Endodermal cell (in vitro differentiated cells): ENCODE measurements at regions not wholly inside any gene's neighbourhood (a gene's known extent, or its start where the extent isn't known, plus 50 kb on each side); places are given as distances from the start of the nearest gene placed in this dataset.

ENCODE experiments used
- DNase-seq: peaks from one replicate; pipeline ENCODE4 v3.0.0-alpha.2; 2017
- H3K27ac ChIP-seq: 2 replicates; pipeline ENCODE4 v1.5.1; 2013; ENCODE audit warnings: mild to moderate bottlenecking, low read depth, low read length, moderate library complexity
- H3K27me3 ChIP-seq: 2 replicates; pipeline ENCODE4 v1.6.1; 2013; ENCODE audit warnings: mild to moderate bottlenecking, low read length, moderate library complexity; ENCODE audit not compliant: insufficient read depth, control insufficient read depth, poor library complexity, severe bottlenecking
- H3K36me3 ChIP-seq: 2 replicates; pipeline ENCODE4 v1.7.0; 2013; ENCODE audit warnings: mild to moderate bottlenecking, low read length, moderate library complexity; ENCODE audit not compliant: control insufficient read depth, insufficient read depth
- H3K4me1 ChIP-seq: one replicate; pipeline ENCODE4 v1.7.0; 2013; ENCODE audit warnings: low read length; ENCODE audit not compliant: control insufficient read depth, insufficient read depth
- H3K4me3 ChIP-seq: 2 replicates; pipeline ENCODE4 v1.5.1; 2013; ENCODE audit warnings: mild to moderate bottlenecking, low read length, moderate library complexity
- H3K9ac ChIP-seq: 2 replicates; pipeline ENCODE4 v1.6.1; 2013; ENCODE audit warnings: mild to moderate bottlenecking, low read length, moderate library complexity; ENCODE audit not compliant: poor library complexity, severe bottlenecking; ENCODE audit errors: extremely low read depth
- H3K9me3 ChIP-seq: 2 replicates; pipeline ENCODE4 v1.6.1; 2013; ENCODE audit warnings: mild to moderate bottlenecking, low read length, moderate library complexity; ENCODE audit not compliant: control insufficient read depth
- H3K27ac Mint-ChIP-seq: 2 replicates; pipeline ENCODE4 v1.8.0; 2020; ENCODE audit warnings: mixed read lengths
- H3K27me3 Mint-ChIP-seq: 2 replicates; pipeline ENCODE4 v1.8.0; 2021; ENCODE audit warnings: mild to moderate bottlenecking, mixed read lengths; ENCODE audit not compliant: insufficient read depth
- H3K36me3 Mint-ChIP-seq: 2 replicates; pipeline ENCODE4 v1.8.0; 2020; ENCODE audit warnings: low read depth, mixed read lengths
- H3K4me1 Mint-ChIP-seq: 2 replicates; pipeline ENCODE4 v1.8.0; 2020; ENCODE audit warnings: mixed read lengths
- H3K4me3 Mint-ChIP-seq: 2 replicates; pipeline ENCODE4 v1.8.0; 2020; ENCODE audit warnings: mild to moderate bottlenecking, moderate library complexity, mixed read lengths
- H3K9me3 Mint-ChIP-seq: 2 replicates; pipeline ENCODE4 v1.8.0; 2020; ENCODE audit warnings: mild to moderate bottlenecking, mixed read lengths
- WGBS, 2 experiments: methylation state at CpG; one replicate each; pipeline versions ENCODE4 v1.1.5 to v1.1.7; 2013; ENCODE audit warnings: missing lambda C conversion rate in 2 of 2, mixed read lengths in 1 of 2; ENCODE audit not compliant: insufficient coverage in 1 of 2, insufficient read length in 1 of 2; 5-methylcytosine and 5-hydroxymethylcytosine counted together
- TF ChIP-seq, protein P1 (sequence below): fragments of 200-600 bp; sonication (generic); conservative IDR thresholded peaks from 2 replicates; pipeline ENCODE4 v1.5.0; 2021; ENCODE audit warnings: antibody characterized with exemption, mild to moderate bottlenecking

DNA sequence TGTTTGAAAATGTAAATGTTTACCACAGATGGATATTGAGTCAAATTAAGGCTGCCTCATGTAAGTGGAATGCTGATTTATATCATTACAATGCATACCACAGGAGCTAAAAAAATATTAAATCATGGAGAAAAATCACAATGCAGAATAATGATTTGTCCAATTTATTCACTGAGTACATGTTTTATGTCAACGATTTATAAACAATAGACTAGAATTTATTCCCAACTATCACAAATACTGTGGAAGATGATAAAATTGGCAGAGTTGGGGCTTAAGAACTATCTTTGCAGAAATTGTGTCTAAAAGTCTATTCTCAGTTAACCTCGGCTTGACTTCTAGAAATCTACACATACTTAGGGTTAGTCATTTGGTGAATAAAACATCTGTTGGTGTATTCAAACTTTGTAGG lies 472.1 kb upstream of the MARCKS start:
- 86 to 100% methylated on average over 1 to 2 of the region's 2 CpGs for WGBS, 2 experiments
- H3K4me3 Mint-ChIP-seq = no peak overlapping the region
- no peaks in the 10 kb centered on the region for H3K4me1 Mint-ChIP-seq
- H3K27me3 Mint-ChIP-seq = no peaks in the 10 kb centered on the region
- DNase-seq = no peak
- H3K4me3 ChIP-seq = no peak overlapping the region
- no peak overlapping the region for H3K27ac Mint-ChIP-seq
- no peaks in the 10 kb centered on the region for H3K27me3 ChIP-seq
- no peaks in the 10 kb centered on the region for H3K4me1 ChIP-seq
- no peak overlapping the region for H3K27ac ChIP-seq
- no peak overlapping the region for H3K9ac ChIP-seq
- H3K9me3 Mint-ChIP-seq = no peaks in the 10 kb centered on the region
- no peaks in the 10 kb centered on the region for H3K36me3 Mint-ChIP-seq
- TF ChIP-seq, protein P1, sequence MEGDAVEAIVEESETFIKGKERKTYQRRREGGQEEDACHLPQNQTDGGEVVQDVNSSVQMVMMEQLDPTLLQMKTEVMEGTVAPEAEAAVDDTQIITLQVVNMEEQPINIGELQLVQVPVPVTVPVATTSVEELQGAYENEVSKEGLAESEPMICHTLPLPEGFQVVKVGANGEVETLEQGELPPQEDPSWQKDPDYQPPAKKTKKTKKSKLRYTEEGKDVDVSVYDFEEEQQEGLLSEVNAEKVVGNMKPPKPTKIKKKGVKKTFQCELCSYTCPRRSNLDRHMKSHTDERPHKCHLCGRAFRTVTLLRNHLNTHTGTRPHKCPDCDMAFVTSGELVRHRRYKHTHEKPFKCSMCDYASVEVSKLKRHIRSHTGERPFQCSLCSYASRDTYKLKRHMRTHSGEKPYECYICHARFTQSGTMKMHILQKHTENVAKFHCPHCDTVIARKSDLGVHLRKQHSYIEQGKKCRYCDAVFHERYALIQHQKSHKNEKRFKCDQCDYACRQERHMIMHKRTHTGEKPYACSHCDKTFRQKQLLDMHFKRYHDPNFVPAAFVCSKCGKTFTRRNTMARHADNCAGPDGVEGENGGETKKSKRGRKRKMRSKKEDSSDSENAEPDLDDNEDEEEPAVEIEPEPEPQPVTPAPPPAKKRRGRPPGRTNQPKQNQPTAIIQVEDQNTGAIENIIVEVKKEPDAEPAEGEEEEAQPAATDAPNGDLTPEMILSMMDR = no peak
- H3K36me3 ChIP-seq = no peaks in the 10 kb centered on the region
- H3K9me3 ChIP-seq = no peaks in the 10 kb centered on the region

DNA sequence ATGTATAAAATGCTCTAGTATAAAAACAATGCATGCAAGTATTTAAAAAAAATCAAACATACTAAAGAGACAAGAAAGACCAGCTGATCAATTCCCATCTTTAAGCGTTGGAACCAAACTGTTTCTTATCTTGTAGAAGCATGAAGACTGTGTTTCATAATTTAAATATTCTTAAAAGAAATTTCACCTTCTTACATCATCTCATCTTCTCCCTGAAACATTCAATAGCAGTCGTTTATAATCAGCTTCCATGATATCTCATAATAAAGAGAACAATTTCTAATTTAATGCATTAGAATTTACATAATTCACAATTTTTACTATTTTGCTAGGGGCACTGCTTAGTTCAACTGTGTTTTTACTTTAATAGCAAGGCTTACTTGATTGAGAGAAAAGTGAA lies 468.1 kb upstream of the MARCKS start:
- Histone ChIP-seq H3K9ac (no peak overlapping the region), H3K36me3 (no peaks in the 10 kb centered on the region), H3K27me3 (no peaks in the 10 kb centered on the region), H3K4me3 (no peak overlapping the region), H3K27ac (no peak overlapping the region), H3K9me3 (no peaks in the 10 kb centered on the region), H3K4me1 (no peaks in the 10 kb centered on the region)
- no peak for DNase-seq
- no peak overlapping the region for H3K4me3 Mint-ChIP-seq
- H3K4me1 Mint-ChIP-seq = peaks cover 1% of the 10 kb centered on the region
- 75 to 100% methylated on average over 1 of the region's 2 CpGs for WGBS, 2 experiments
- H3K27ac Mint-ChIP-seq = no peak overlapping the region
- TF ChIP-seq, protein P1 = no peak
- no peaks in the 10 kb centered on the region for H3K27me3 Mint-ChIP-seq
- no peaks in the 10 kb centered on the region for H3K9me3 Mint-ChIP-seq
- H3K36me3 Mint-ChIP-seq = no peaks in the 10 kb centered on the region

DNA sequence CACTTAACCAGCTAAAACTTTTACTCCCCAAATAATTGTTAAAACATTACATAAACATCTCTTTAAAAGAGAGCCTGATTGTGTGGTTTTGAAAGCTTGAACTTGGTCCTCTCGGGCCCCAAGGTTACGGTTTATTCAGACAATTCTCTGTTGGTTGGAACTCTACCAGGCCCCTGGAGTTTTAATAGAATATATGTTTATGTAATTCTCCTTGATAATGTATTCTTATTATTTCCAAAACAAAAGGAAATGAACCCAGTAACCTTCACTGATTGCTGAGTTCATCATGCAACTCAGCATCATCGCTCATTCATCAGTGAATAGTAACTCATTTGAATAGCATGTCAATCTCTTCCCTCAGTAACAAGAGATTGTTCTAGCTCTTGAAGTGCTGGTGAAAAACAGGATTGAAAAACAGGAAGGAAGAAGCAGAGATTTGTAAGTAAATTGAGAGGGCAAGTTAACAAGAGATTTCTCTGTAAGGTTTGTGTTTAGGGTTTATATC lies 464.5 kb upstream of the MARCKS start:
- DNase-seq = no peak
- peaks cover 1% of the 10 kb centered on the region for H3K4me1 Mint-ChIP-seq
- WGBS, 2 experiments = 95 to 100% methylated on average over 1 to 3 of the region's 3 CpGs
- H3K9me3 ChIP-seq = no peaks in the 10 kb centered on the region
- no peaks in the 10 kb centered on the region for H3K27me3 Mint-ChIP-seq
- H3K27ac Mint-ChIP-seq = no peak overlapping the region
- no peaks in the 10 kb centered on the region for H3K9me3 Mint-ChIP-seq
- no peaks in the 10 kb centered on the region for H3K36me3 Mint-ChIP-seq
- no peaks in the 10 kb centered on the region for H3K4me1 ChIP-seq
- TF ChIP-seq, protein P1 = no peak
- no peaks in the 10 kb centered on the region for H3K27me3 ChIP-seq
- no peaks in the 10 kb centered on the region for H3K36me3 ChIP-seq
- H3K4me3 ChIP-seq = no peak overlapping the region
- peak overlapping the region; percentile 67 for H3K27ac ChIP-seq
- no peak overlapping the region for H3K9ac ChIP-seq
- H3K4me3 Mint-ChIP-seq = no peak overlapping the region
